ENCODE measurements at regions not wholly inside any gene's neighbourhood (a gene's known extent, or its start where the extent isn't known, plus 50 kb on each side); places are given as distances from the start of the nearest gene placed in this dataset.
"Not testable (repeated sequence)": the region's sequence is repeated elsewhere in the genome, so short reads cannot be mapped to it uniquely, and the experiment has no call there.

GRCh38 chr6:22119500-22119899, 177.3 kb downstream of the PRL start:
- DNase-seq, result no peak

- DNase-seq, result no peak
These were observed 172.1 kb downstream of the PRL start for GRCh38 chr6:22124756-22125155.

- no peak for DNase-seq
These were observed 169.9 kb downstream of the PRL start for GRCh38 chr6:22126910-22127309.

- no peak for DNase-seq
These were observed 167.1 kb downstream of the PRL start for GRCh38 chr6:22129751-22130150.

- DNase-seq, result no peak
These were observed 164.2 kb downstream of the PRL start for GRCh38 chr6:22132656-22133055.

GRCh38 chr6:22133357-22133756, 163.5 kb downstream of the PRL start:
- no peak for DNase-seq

- DNase-seq, result no peak
These were observed 162.5 kb downstream of the PRL start for GRCh38 chr6:22134308-22134707.

- no peak for DNase-seq
These were observed 161.4 kb downstream of the PRL start for GRCh38 chr6:22135395-22135794.

GRCh38 chr6:22140736-22141135, 156.1 kb downstream of the PRL start:
- not testable (repeated sequence) for DNase-seq

GRCh38 chr6:22141241-22141745, 155.5 kb downstream of the PRL start:
- no peak for DNase-seq

GRCh38 chr6:22142856-22143255, 154.0 kb downstream of the PRL start:
- DNase-seq, result no peak

- no peak for DNase-seq
These were observed 151.5 kb downstream of the PRL start for GRCh38 chr6:22145376-22145775.

- DNase-seq, result peak; percentile 85
These were observed 150.8 kb downstream of the PRL start for GRCh38 chr6:22145823-22146677.

GRCh38 chr6:22146678-22146930, 150.2 kb downstream of the PRL start:
- DNase-seq, result no peak

- DNase-seq, result peak; percentile 16
These were observed 149.7 kb downstream of the PRL start for GRCh38 chr6:22146931-22147701.

- peak; percentile 84 for DNase-seq
These were observed 148.7 kb downstream of the PRL start for GRCh38 chr6:22147921-22148776.

- DNase-seq, result no peak
These were observed 147.7 kb downstream of the PRL start for GRCh38 chr6:22149096-22149495.

- DNase-seq, result no peak
These were observed 147.1 kb downstream of the PRL start for GRCh38 chr6:22149501-22150367.

- no peak for DNase-seq
These were observed 146.3 kb downstream of the PRL start for GRCh38 chr6:22150368-22151035.

- no peak for DNase-seq
These were observed 144.9 kb downstream of the PRL start for GRCh38 chr6:22151892-22152291.

GRCh38 chr6:22152841-22153240, 144.0 kb downstream of the PRL start:
- DNase-seq, result no peak
